NCI-H128 (cell line): ENCODE measurements at regions not wholly inside any gene's neighbourhood (a gene's known extent, or its start where the extent isn't known, plus 50 kb on each side); places are given as distances from the start of the nearest gene placed in this dataset.

Experiments used
- DNase-seq: peaks from one replicate; lab custom pipeline; 2025; ENCODE audit not compliant: unreplicated experiment; lab: John Stamatoyannopoulos, UW

GRCh38 chr6:92181347-92181746 lies 1238.0 kb downstream of the EPHA7 start:
- no peak for DNase-seq

GRCh38 chr6:92180090-92180489 lies 1239.3 kb downstream of the EPHA7 start:
- no peak for DNase-seq

- DNase-seq, result no peak
Measured at GRCh38 chr6:92176666-92177065, 1242.7 kb downstream of the EPHA7 start.

- DNase-seq, result no peak
Measured at GRCh38 chr6:92174398-92175073, 1244.8 kb downstream of the EPHA7 start.

GRCh38 chr6:92169506-92169905 lies 1249.9 kb downstream of the EPHA7 start:
- no peak for DNase-seq

GRCh38 chr6:92166666-92167065 lies 1252.7 kb downstream of the EPHA7 start:
- DNase-seq, result no peak

- no peak for DNase-seq
Measured at GRCh38 chr6:92161953-92162352, 1257.4 kb downstream of the EPHA7 start.

GRCh38 chr6:92160226-92160625 lies 1259.1 kb downstream of the EPHA7 start:
- no peak for DNase-seq

GRCh38 chr6:92159046-92159445 lies 1260.3 kb downstream of the EPHA7 start:
- no peak for DNase-seq

GRCh38 chr6:92150553-92150952 lies 1268.8 kb downstream of the EPHA7 start:
- no peak for DNase-seq

GRCh38 chr6:92147246-92147645 lies 1272.1 kb downstream of the EPHA7 start:
- DNase-seq, result no peak

- no peak for DNase-seq
Measured at GRCh38 chr6:92139601-92140000, 1279.8 kb downstream of the EPHA7 start.

- DNase-seq, result no peak
Measured at GRCh38 chr6:92132957-92133356, 1286.4 kb downstream of the EPHA7 start.

GRCh38 chr6:92132457-92132856 lies 1286.9 kb downstream of the EPHA7 start:
- no peak for DNase-seq

GRCh38 chr6:92130944-92131343 lies 1288.4 kb downstream of the EPHA7 start:
- no peak for DNase-seq

GRCh38 chr6:92126983-92127382 lies 1292.4 kb downstream of the EPHA7 start:
- no peak for DNase-seq

- DNase-seq, result no peak
Measured at GRCh38 chr6:92126088-92126487, 1293.3 kb downstream of the EPHA7 start.

GRCh38 chr6:92125681-92126080 lies 1293.7 kb downstream of the EPHA7 start:
- DNase-seq, result no peak

- DNase-seq, result no peak
Measured at GRCh38 chr6:92124200-92124651, 1295.1 kb downstream of the EPHA7 start.

- DNase-seq, result no peak
Measured at GRCh38 chr6:92122746-92123145, 1296.6 kb downstream of the EPHA7 start.

GRCh38 chr6:92121228-92121627 lies 1298.1 kb downstream of the EPHA7 start:
- no peak for DNase-seq

- no peak for DNase-seq
Measured at GRCh38 chr6:92117800-92118199, 1301.6 kb downstream of the EPHA7 start.

- no peak for DNase-seq
Measured at GRCh38 chr6:92114797-92115196, 1304.6 kb downstream of the EPHA7 start.
